Endothelial cell (in vitro differentiated cells): ENCODE measurements at regions not wholly inside any gene's neighbourhood (a gene's known extent, or its start where the extent isn't known, plus 50 kb on each side); places are given as distances from the start of the nearest gene placed in this dataset.
"Not testable (repeated sequence)": the region's sequence is repeated elsewhere in the genome, so short reads cannot be mapped to it uniquely, and the experiment has no call there.

Experiments
- DNase-seq: peaks from one replicate; pipeline ENCODE4 v3.0.0; 2021; ENCODE audit warnings: low spot score
- H3K27ac Mint-ChIP-seq: one replicate; pipeline ENCODE4 v1.8.0; 2021; ENCODE audit warnings: mixed read lengths, inconsistent platforms; ENCODE audit not compliant: unreplicated experiment
- H3K27me3 Mint-ChIP-seq: one replicate; pipeline ENCODE4 v1.8.0; 2021; ENCODE audit warnings: mild to moderate bottlenecking, moderate library complexity, mixed read lengths, inconsistent platforms; ENCODE audit not compliant: unreplicated experiment
- H3K36me3 Mint-ChIP-seq: one replicate; pipeline ENCODE4 v1.8.0; 2021; ENCODE audit warnings: mild to moderate bottlenecking, low read depth, mixed read lengths, inconsistent platforms; ENCODE audit not compliant: unreplicated experiment
- H3K4me1 Mint-ChIP-seq: one replicate; pipeline ENCODE4 v1.8.0; 2021; ENCODE audit warnings: mild to moderate bottlenecking, mixed read lengths, inconsistent platforms; ENCODE audit not compliant: unreplicated experiment
- H3K4me3 Mint-ChIP-seq: one replicate; pipeline ENCODE4 v1.8.0; 2021; ENCODE audit warnings: mild to moderate bottlenecking, mixed read lengths, inconsistent platforms; ENCODE audit not compliant: unreplicated experiment
- H3K9me3 Mint-ChIP-seq: one replicate; pipeline ENCODE4 v1.8.0; 2021; ENCODE audit warnings: mixed read lengths, inconsistent platforms; ENCODE audit not compliant: unreplicated experiment
- TF ChIP-seq, protein P1 (sequence below): fragments of 200-600 bp; sonication (generic); IDR thresholded peaks from one replicate; pipeline ENCODE4 v1.5.0; 2021; ENCODE audit warnings: antibody characterized with exemption; ENCODE audit not compliant: unreplicated experiment

DNA sequence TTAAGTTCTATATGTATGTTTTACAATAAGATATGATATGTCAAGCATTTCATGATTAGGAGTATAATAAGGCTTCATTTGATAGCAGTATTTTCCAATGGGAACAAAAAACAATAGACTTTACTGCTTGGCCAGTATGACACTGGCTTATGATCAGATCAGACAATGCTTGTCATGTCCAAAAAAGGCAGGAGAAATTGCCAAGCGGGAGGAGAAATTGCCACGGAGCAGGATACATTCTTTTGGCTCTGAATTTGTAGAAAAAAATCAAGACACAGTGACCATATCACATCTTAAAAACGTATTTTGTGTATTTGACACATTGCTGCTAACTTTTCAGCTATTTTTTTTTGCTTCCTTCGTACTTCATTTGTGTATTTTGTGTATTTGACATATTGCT lies 404.1 kb downstream of the CNTNAP4 start:
- no peak for DNase-seq
- TF ChIP-seq, protein P1, sequence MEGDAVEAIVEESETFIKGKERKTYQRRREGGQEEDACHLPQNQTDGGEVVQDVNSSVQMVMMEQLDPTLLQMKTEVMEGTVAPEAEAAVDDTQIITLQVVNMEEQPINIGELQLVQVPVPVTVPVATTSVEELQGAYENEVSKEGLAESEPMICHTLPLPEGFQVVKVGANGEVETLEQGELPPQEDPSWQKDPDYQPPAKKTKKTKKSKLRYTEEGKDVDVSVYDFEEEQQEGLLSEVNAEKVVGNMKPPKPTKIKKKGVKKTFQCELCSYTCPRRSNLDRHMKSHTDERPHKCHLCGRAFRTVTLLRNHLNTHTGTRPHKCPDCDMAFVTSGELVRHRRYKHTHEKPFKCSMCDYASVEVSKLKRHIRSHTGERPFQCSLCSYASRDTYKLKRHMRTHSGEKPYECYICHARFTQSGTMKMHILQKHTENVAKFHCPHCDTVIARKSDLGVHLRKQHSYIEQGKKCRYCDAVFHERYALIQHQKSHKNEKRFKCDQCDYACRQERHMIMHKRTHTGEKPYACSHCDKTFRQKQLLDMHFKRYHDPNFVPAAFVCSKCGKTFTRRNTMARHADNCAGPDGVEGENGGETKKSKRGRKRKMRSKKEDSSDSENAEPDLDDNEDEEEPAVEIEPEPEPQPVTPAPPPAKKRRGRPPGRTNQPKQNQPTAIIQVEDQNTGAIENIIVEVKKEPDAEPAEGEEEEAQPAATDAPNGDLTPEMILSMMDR: no peak
- Mint-ChIP-seq H3K4me3 (no peak overlapping the region), H3K9me3 (no peaks in the 10 kb centered on the region), H3K4me1 (no peaks in the 10 kb centered on the region), H3K36me3 (no peaks in the 10 kb centered on the region), H3K27ac (no peak overlapping the region), H3K27me3 (no peaks in the 10 kb centered on the region)

DNA sequence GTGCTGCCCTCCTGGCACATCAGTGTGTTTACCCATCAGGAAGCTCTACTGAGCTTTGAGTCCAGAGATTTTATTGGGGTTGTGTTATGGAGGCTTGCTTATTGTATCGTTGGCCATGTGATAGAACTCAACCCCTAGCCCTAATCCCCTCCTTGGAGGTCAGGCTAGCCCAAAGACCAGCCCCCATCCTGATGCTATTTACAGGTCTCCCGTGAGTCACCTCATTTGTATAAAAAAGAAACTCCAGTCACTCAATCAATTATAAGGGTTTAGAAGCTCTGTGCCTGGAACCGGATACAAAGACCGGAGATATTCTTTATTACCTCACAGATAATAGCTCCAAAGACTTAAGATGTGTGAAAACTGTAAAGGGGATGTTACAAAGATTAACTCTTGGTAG lies 405.9 kb downstream of the CNTNAP4 start:
- DNase-seq: no peak
- H3K9me3 Mint-ChIP-seq: no peaks in the 10 kb centered on the region
- no peaks in the 10 kb centered on the region for H3K27me3 Mint-ChIP-seq
- no peaks in the 10 kb centered on the region for H3K36me3 Mint-ChIP-seq
- no peak overlapping the region for H3K27ac Mint-ChIP-seq
- H3K4me1 Mint-ChIP-seq: no peaks in the 10 kb centered on the region
- H3K4me3 Mint-ChIP-seq: no peak overlapping the region
- TF ChIP-seq, protein P1: no peak

DNA sequence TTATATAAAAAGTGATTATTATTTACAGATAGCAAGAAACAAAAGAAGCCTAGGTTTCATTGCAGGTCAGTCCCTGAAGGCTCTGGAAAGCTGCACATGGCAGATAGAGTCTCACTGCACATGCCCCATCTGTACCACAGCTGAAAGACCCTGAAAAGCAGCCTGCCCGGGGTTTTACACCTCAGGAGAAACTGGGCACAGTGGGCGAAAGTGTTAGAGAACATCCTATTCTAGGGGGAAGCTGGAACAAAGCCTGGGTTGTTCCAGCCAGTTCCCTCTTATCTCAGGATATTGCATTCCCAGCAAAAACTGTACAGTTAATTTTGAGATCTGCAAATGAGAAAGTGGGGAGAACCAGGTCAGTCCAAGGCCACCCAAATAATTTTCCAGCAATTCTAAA lies 419.7 kb downstream of the CNTNAP4 start:
- Mint-ChIP-seq H3K4me3 (no peak overlapping the region), H3K27me3 (no peaks in the 10 kb centered on the region), H3K36me3 (no peaks in the 10 kb centered on the region), H3K9me3 (no peaks in the 10 kb centered on the region), H3K27ac (no peak overlapping the region), H3K4me1 (no peaks in the 10 kb centered on the region)
- TF ChIP-seq, protein P1: no peak
- DNase-seq: no peak

DNA sequence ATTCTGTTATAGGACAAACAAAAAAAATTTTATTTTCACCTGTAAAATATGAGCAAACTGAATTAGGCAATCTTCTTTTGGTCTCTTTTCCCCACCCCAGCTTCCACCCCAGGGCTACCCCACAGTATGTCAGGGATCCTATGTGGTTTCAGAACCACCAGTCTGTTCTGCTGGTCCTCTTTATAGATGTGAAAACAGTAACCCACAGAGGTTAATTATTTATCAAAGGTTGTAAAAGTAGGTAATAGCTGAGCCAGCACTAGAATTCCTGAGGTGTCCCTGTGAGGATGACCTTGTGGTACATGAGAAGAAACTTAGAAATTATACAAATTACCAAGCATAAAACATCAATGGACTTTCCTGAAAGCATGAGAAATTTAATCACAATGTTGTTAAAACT lies 428.7 kb downstream of the CNTNAP4 start:
- Mint-ChIP-seq H3K27ac (no peak overlapping the region), H3K36me3 (no peaks in the 10 kb centered on the region), H3K9me3 (no peaks in the 10 kb centered on the region), H3K27me3 (no peaks in the 10 kb centered on the region), H3K4me3 (no peak overlapping the region), H3K4me1 (no peaks in the 10 kb centered on the region)
- TF ChIP-seq, protein P1: no peak
- DNase-seq: no peak

DNA sequence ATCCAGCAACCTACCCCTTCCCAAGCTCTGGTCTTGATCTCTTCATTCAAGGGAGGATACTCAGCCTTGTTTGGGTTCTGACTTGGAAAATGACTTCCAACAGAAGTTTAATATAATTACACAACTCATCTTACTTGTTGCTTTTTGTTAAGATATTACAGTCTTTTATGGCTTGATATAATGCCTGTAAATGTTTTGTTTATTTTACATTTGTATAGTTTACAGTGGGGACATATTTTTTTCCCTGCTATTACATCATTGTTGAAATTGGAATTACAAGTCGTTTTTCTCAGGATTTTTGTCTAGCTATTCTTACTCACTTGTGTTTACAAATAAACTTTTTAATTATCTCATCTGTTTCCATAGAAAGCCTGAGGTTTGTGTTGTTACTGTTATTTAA lies 436.0 kb downstream of the CNTNAP4 start:
- Mint-ChIP-seq H3K9me3 (peaks cover 17% of the 10 kb centered on the region), H3K27me3 (no peaks in the 10 kb centered on the region)
- TF ChIP-seq, protein P1: no peak

DNA sequence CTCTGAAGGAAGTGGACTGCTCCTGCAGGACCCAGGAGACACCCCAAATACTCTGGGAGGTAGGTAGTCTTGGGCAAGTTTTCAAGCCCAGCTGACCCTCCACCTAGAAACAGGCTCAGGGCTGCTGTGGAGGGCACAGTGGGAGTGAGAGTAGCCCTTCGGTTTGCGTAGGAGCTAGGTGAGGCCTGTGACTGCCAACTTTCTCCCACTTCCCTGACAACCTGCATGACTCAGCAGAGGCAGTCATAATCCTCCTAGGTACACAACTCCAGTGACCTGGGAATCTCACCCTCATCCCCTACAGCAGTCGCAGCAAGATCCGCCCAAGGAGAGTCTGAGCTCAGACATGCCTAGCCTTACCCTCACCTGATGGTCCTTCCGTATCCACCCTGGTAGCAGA lies 439.1 kb downstream of the CNTNAP4 start:
- not testable (repeated sequence) for H3K4me3 Mint-ChIP-seq, H3K4me1 Mint-ChIP-seq, H3K36me3 Mint-ChIP-seq, DNase-seq, H3K27ac Mint-ChIP-seq, H3K27me3 Mint-ChIP-seq
- H3K9me3 Mint-ChIP-seq: peaks cover 20% of the 10 kb centered on the region

More for the DNA sequence above, 436.0 kb downstream of the CNTNAP4 start:
- no peak for DNase-seq
- peaks cover 3% of the 10 kb centered on the region for H3K36me3 Mint-ChIP-seq
- H3K4me3 Mint-ChIP-seq: no peak overlapping the region
- no peaks in the 10 kb centered on the region for H3K4me1 Mint-ChIP-seq
- H3K27ac Mint-ChIP-seq: no peak overlapping the region
